MM.1S (cell line): ENCODE measurements at regions not wholly inside any gene's neighbourhood (a gene's known extent, or its start where the extent isn't known, plus 50 kb on each side); places are given as distances from the start of the nearest gene placed in this dataset.

Experiments used
- DNase-seq: peaks from one replicate; pipeline ENCODE4 v3.0.0-alpha.2; 2015
- H2AFZ ChIP-seq: fragments of 300-600 bp; sonication (generic); 2 replicates; pipeline ENCODE4 v1.6.0; 2016; ENCODE audit warnings: antibody characterized with exemption, low read length
- H3F3A ChIP-seq: fragments of 300-600 bp; sonication (generic); 2 replicates; pipeline ENCODE4 v1.6.1; 2016; ENCODE audit warnings: mild to moderate bottlenecking, antibody characterized with exemption, low read length, moderate library complexity, mixed read lengths; ENCODE audit not compliant: insufficient read depth
- H3K27ac ChIP-seq: fragments of 300-600 bp; sonication (generic); 2 replicates; pipeline ENCODE4 v1.5.1; 2016; ENCODE audit warnings: mild to moderate bottlenecking, low read length
- H3K27me3 ChIP-seq: fragments of 300-600 bp; sonication (generic); replicated peaks from 2 replicates; pipeline ENCODE4 v1.6.0; 2016; ENCODE audit warnings: low read length; ENCODE audit not compliant: insufficient read depth
- H3K36me3 ChIP-seq: fragments of 300-600 bp; sonication (generic); replicated peaks from 2 replicates; pipeline ENCODE4 v1.6.1; 2016; ENCODE audit warnings: mild to moderate bottlenecking, low read length, mixed read lengths; ENCODE audit not compliant: insufficient read depth
- H3K4me1 ChIP-seq: fragments of 300-600 bp; sonication (generic); 2 replicates; pipeline ENCODE4 v1.6.1; 2016; ENCODE audit warnings: low read length, mixed read lengths
- H3K4me2 ChIP-seq: fragments of 300-600 bp; sonication (generic); 2 replicates; pipeline ENCODE4 v1.6.0; 2016; ENCODE audit warnings: low read depth, low read length
- H3K4me3 ChIP-seq: fragments of 300-600 bp; sonication (generic); 2 replicates; pipeline ENCODE4 v1.5.1; 2016; ENCODE audit warnings: low read length, mixed read lengths
- H3K79me2 ChIP-seq: fragments of 300-600 bp; sonication (generic); 2 replicates; pipeline ENCODE4 v1.6.1; 2016; ENCODE audit warnings: mixed run types, low read length, mixed read lengths
- H3K9ac ChIP-seq: fragments of 300-600 bp; sonication (generic); 2 replicates; pipeline ENCODE4 v1.6.1; 2016; ENCODE audit warnings: low read length, mixed read lengths
- H3K9me2 ChIP-seq: fragments of 300-600 bp; sonication (generic); replicated peaks from 2 replicates; pipeline ENCODE4 v1.6.1; 2016; ENCODE audit warnings: mild to moderate bottlenecking, low read length, mixed read lengths; ENCODE audit not compliant: insufficient read depth
- H3K9me3 ChIP-seq: fragments of 300-600 bp; sonication (generic); replicated peaks from 2 replicates; pipeline ENCODE4 v1.6.1; 2016; ENCODE audit warnings: mild to moderate bottlenecking, low read length, mixed read lengths; ENCODE audit not compliant: insufficient read depth
- H4K20me1 ChIP-seq: fragments of 300-600 bp; sonication (generic); 2 replicates; pipeline ENCODE4 v1.6.1; 2016; ENCODE audit warnings: mild to moderate bottlenecking, low read length, moderate library complexity, mixed read lengths; ENCODE audit not compliant: insufficient read depth
- CTCF ChIP-seq: fragments of 300-600 bp; sonication (generic); IDR thresholded peaks from 2 replicates; pipeline ENCODE4 v1.5.1; 2016; ENCODE audit warnings: antibody characterized with exemption, low read length, mixed read lengths
- EZH2 ChIP-seq: fragments of 300-600 bp; sonication (generic); optimal IDR thresholded peaks from 2 replicates; pipeline ENCODE3; 2017; ENCODE audit warnings: low read depth, mild to moderate bottlenecking, antibody characterized with exemption, low read length, mixed read lengths
- EZH2phosphoT487 ChIP-seq: fragments of 300-600 bp; sonication (generic); IDR thresholded peaks from 2 replicates; pipeline ENCODE4 v1.6.1; 2018; ENCODE audit warnings: antibody characterized with exemption, low read length

DNA sequence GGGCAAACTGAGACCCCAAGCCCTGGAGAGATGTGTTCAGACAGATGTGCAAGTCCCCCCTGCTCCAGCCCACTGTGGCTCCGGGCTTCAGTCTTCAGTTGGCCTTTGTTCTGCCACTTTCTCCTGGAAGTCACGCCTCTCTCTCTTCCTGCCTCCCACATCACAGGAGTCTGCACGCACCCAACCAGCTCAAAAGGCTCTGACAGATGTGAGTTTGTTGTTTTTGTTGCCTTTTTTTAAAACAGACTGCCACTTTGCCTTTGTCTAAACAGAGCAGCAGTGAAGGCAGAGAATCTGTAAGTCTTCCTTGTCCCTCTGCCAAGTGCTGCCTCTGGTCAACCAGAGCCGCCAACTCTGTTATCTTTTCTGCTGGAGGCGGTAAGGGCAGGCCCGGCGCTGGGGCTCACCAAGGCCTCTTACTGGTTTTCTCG, 149.7 kb downstream of the TFAP2C start:
- no peaks in the 10 kb centered on the region for H3K36me3 ChIP-seq
- no peaks in the 10 kb centered on the region for H3K79me2 ChIP-seq
- no peaks in the 10 kb centered on the region for H3K4me1 ChIP-seq
- no peaks in the 10 kb centered on the region for H3K9me3 ChIP-seq
- H3K9ac ChIP-seq = no peak overlapping the region
- no peak for DNase-seq
- no peaks in the 10 kb centered on the region for H3F3A ChIP-seq
- H3K4me2 ChIP-seq = no peak overlapping the region
- H3K27ac ChIP-seq = no peak overlapping the region
- no peaks in the 10 kb centered on the region for H3K27me3 ChIP-seq
- no peak overlapping the region for H2AFZ ChIP-seq
- no peaks in the 10 kb centered on the region for H4K20me1 ChIP-seq
- H3K4me3 ChIP-seq = no peak overlapping the region
- TF ChIP-seq EZH2phosphoT487 (no peak), CTCF (no peak), EZH2 (no peak)
- H3K9me2 ChIP-seq = no peaks in the 10 kb centered on the region

DNA sequence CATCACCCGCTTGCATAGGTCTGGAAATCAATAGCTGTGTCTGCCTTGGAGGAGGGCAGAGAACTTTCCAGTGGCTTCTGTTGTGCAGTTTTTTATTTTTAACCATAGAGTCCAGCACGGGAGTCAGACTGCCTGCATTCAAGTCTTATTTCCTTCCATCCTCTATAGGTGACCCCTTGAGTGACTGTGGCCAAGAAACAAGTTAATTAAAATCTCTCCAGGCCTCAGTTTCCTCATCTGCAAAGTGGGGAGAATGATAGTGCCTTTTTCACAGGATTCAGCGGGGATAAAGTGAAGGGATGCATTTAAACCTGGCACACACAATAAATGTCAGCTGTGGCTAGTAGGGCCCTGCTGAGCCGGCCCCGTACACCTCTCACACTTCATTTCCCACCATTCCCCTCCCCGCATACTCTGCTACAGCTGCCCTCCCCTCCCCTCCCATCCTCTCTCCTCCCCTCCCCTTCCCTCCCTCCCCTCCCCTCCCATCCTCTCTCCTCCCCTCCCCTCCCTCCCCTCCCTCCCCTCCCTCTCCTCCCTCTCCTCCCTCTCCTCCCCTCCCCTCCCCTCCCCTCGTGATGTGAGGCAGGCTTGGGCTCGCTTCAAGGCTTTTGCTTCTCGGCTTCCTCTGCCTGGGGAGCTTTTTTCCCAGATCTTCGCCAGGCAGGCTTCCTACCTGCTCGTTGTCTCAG, 150.5 kb downstream of the TFAP2C start:
- Histone ChIP-seq H3F3A (no peaks in the 10 kb centered on the region), H3K4me2 (no peak overlapping the region), H3K9me3 (no peaks in the 10 kb centered on the region), H3K36me3 (no peaks in the 10 kb centered on the region), H2AFZ (no peak overlapping the region), H3K79me2 (no peaks in the 10 kb centered on the region), H3K27ac (no peak overlapping the region), H3K9me2 (no peaks in the 10 kb centered on the region), H3K27me3 (no peaks in the 10 kb centered on the region), H3K9ac (no peak overlapping the region), H4K20me1 (no peaks in the 10 kb centered on the region), H3K4me1 (no peaks in the 10 kb centered on the region), H3K4me3 (no peak overlapping the region)
- no peak for DNase-seq
- TF ChIP-seq CTCF (no peak), EZH2 (no peak), EZH2phosphoT487 (no peak)

DNA sequence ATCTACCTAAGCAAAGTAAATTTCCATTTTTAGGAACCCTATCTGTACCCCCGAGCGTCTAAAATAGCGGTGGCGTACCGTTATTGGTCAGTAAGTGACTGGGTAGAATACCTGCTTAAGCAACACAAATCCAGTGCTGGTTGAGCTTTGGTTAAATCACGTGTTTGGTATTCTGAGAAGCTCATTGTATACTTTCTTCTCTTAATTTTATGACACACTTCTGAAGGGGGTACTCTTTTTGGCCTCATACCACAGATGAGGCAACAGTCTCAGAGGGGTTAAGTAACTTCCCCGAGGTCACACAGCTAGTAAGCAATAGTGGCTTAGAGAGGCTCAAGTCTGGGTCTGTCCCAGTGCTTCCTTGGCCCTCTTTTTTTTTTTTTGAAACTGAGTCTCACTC, 151.2 kb downstream of the TFAP2C start:
- H3K27ac ChIP-seq = no peak overlapping the region
- DNase-seq = no peak
- H2AFZ ChIP-seq = no peak overlapping the region

More for the DNA sequence above, 151.2 kb downstream of the TFAP2C start:
- Histone ChIP-seq H3F3A (no peaks in the 10 kb centered on the region), H3K9me3 (no peaks in the 10 kb centered on the region), H3K36me3 (no peaks in the 10 kb centered on the region), H4K20me1 (no peaks in the 10 kb centered on the region), H3K4me2 (no peak overlapping the region), H3K9ac (no peak overlapping the region), H3K9me2 (no peaks in the 10 kb centered on the region), H3K79me2 (no peaks in the 10 kb centered on the region), H3K4me1 (no peaks in the 10 kb centered on the region), H3K27me3 (no peaks in the 10 kb centered on the region), H3K4me3 (no peak overlapping the region)
- no peak for TF ChIP-seq CTCF
- TF ChIP-seq EZH2 = no peak
- no peak for TF ChIP-seq EZH2phosphoT487
